Lung (tissue), 11 donors: ENCODE measurements at regions not wholly inside any gene's neighbourhood (a gene's known extent, or its start where the extent isn't known, plus 50 kb on each side); places are given as distances from the start of the nearest gene placed in this dataset.

Source experiments
- ATAC-seq: fragments of 200-7000 bp; cut with Tn5 transposase; one replicate; pipeline ENCODE4 v1.9.1; 2020; ENCODE audit warnings: moderate number of reproducible peaks; ENCODE audit not compliant: insufficient read depth, low FRiP score
- DNase-seq, 3 donors: peaks; one replicate each; pipeline ENCODE4 v3.0.0-alpha.2; 2013 to 2017
- H3K27ac ChIP-seq, 2 donors: one replicate each; pipeline ENCODE4 v1.5.1; 2013; ENCODE audit warnings: mild to moderate bottlenecking in 2 of 2, moderate library complexity in 2 of 2, control low read depth in 1 of 2, inconsistent platforms in 1 of 2, low read depth in 1 of 2, low read length in 1 of 2
- H3K27me3 ChIP-seq, 3 donors: one replicate each; pipeline ENCODE4 v1.5.1; 2013; ENCODE audit warnings: low read length in 2 of 3; ENCODE audit not compliant: control insufficient read depth in 3 of 3, insufficient read depth in 3 of 3
- H3K36me3 ChIP-seq, 4 donors: one replicate each; pipeline ENCODE4 v1.5.1; 2013; ENCODE audit warnings: low read length in 4 of 4, mild to moderate bottlenecking in 1 of 4, moderate library complexity in 1 of 4; ENCODE audit not compliant: control insufficient read depth in 4 of 4, insufficient read depth in 4 of 4
- H3K4me1 ChIP-seq, 5 donors: one replicate each; pipeline ENCODE4 v1.5.1; 2013; ENCODE audit warnings: low read length in 5 of 5, mild to moderate bottlenecking in 2 of 5, moderate library complexity in 1 of 5; ENCODE audit not compliant: control insufficient read depth in 5 of 5, insufficient read depth in 5 of 5
- H3K4me3 ChIP-seq: one replicate; pipeline ENCODE4 v1.5.1; 2013; ENCODE audit warnings: mild to moderate bottlenecking, control low read depth, moderate library complexity
- H3K9ac ChIP-seq, 2 donors: one replicate each; pipeline ENCODE4 v1.5.1; 2013; ENCODE audit warnings: low read length in 2 of 2, control low read depth in 1 of 2; ENCODE audit not compliant: insufficient read depth in 1 of 2
- H3K9me3 ChIP-seq, 4 donors: one replicate each; pipeline ENCODE4 v1.5.1; 2013; ENCODE audit warnings: low read length in 3 of 4, mild to moderate bottlenecking in 1 of 4, moderate library complexity in 1 of 4; ENCODE audit not compliant: control insufficient read depth in 4 of 4, insufficient read depth in 3 of 4
- CTCF ChIP-seq: IDR thresholded peaks from 2 replicates; pipeline ENCODE4 v1.5.1; 2012; ENCODE audit warnings: mild to moderate bottlenecking; ENCODE audit errors: control extremely low read depth, extremely low read depth
- WGBS, 2 donors: extraction: QIAGEN DNeasy Blood & Tissue Kit; methylation state at CpG; one replicate each; pipeline ENCODE4 v1.1.7; 2013; 5-methylcytosine and 5-hydroxymethylcytosine counted together
- donor health status: control.
- donor health status: control.
- donor health status: Bipolar disorder and iron deficiency.
- donor health status: healthy.
- donor health status: DM: yes; HTN: yes; CAD: no.

GRCh38 chr1:4269330-4269729, 369.3 kb upstream of the C1orf174 start:
- Histone ChIP-seq H3K4me3 (no peak overlapping the region), H3K9me3 (no peaks in the 10 kb centered on the region), H3K4me1 (no peaks in the 10 kb centered on the region), H3K9ac (no peak overlapping the region), H3K27me3 (peaks cover 0 to 5% (median 0%) of the 10 kb centered on the region in 3 donors), H3K36me3 (no peaks in the 10 kb centered on the region), H3K27ac (no peak overlapping the region)
- no peak for ATAC-seq
- TF ChIP-seq CTCF: no peak
- WGBS, 2 donors: 60 to 74% methylated on average over 7 of the region's 7 CpGs
- no peak for DNase-seq

GRCh38 chr1:4269952-4270570, 370.0 kb upstream of the C1orf174 start:
- DNase-seq (no peak), ATAC-seq (no peak)
- no peak for TF ChIP-seq CTCF
- Histone ChIP-seq H3K36me3 (no peaks in the 10 kb centered on the region), H3K27ac (no peak overlapping the region), H3K9me3 (peaks cover 0 to 4% (median under 1%) of the 10 kb centered on the region in 4 donors), H3K27me3 (peaks cover 0 to 5% (median 0%) of the 10 kb centered on the region in 3 donors), H3K4me1 (no peaks in the 10 kb centered on the region), H3K4me3 (no peak overlapping the region), H3K9ac (no peak overlapping the region)
- WGBS, 2 donors: 81 to 86% methylated on average over 10 of the region's 10 CpGs

- ATAC-seq: no peak
- WGBS, 2 donors: 80 to 89% methylated on average over 13 of the region's 13 CpGs
These were observed 370.7 kb upstream of the C1orf174 start for GRCh38 chr1:4270651-4271337.

More at GRCh38 chr1:4270651-4271337, 370.7 kb upstream of the C1orf174 start:
- H3K9me3 ChIP-seq: peaks cover 0 to 9% (median 3%) of the 10 kb centered on the region in 4 donors
- TF ChIP-seq CTCF: no peak
- H3K36me3 ChIP-seq: no peaks in the 10 kb centered on the region
- DNase-seq: no peak
- no peak overlapping the region for H3K4me3 ChIP-seq
- H3K4me1 ChIP-seq: no peaks in the 10 kb centered on the region
- H3K27ac ChIP-seq: no peak overlapping the region
- H3K27me3 ChIP-seq: peaks cover 0 to 5% (median 0%) of the 10 kb centered on the region in 3 donors
- H3K9ac ChIP-seq: no peak overlapping the region
